HG03520 (cell line): ENCODE measurements at regions not wholly inside any gene's neighbourhood (a gene's known extent, or its start where the extent isn't known, plus 50 kb on each side); places are given as distances from the start of the nearest gene placed in this dataset.

Experiments
- ATAC-seq: cut with Tn5 transposase; IDR thresholded peaks from one replicate; pipeline ENCODE4 v1.9.1; 2021; ENCODE audit warnings: mild to moderate bottlenecking, moderate library complexity; ENCODE audit not compliant: unreplicated experiment

GRCh38 chr7:91812388-91812787 is 68.1 kb downstream of the MTERF1 start:
- no peak for ATAC-seq

- peak; percentile 84 for ATAC-seq
Measured at GRCh38 chr7:91814189-91814588, 66.3 kb downstream of the MTERF1 start.
